Ovary (tissue), 7 donors: ENCODE measurements at regions not wholly inside any gene's neighbourhood (a gene's known extent, or its start where the extent isn't known, plus 50 kb on each side); places are given as distances from the start of the nearest gene placed in this dataset.

Experiments used
- DNase-seq, 5 donors: peaks; one replicate each; pipeline ENCODE4 v3.0.0-alpha.2; 2019 to 2020
- H3K27ac ChIP-seq, 2 donors: fragments of 200-600 bp; one replicate each; pipeline versions ENCODE4 v1.5.1 to v1.8.0; 2019 to 2022
- H3K27me3 ChIP-seq: fragments of 200-600 bp; one replicate; pipeline ENCODE4 v1.8.0; 2022
- H3K36me3 ChIP-seq: fragments of 200-600 bp; sonication (generic); one replicate; pipeline ENCODE4 v1.5.1; 2019
- H3K4me1 ChIP-seq: one replicate; pipeline ENCODE4 v1.8.1; 2013; ENCODE audit warnings: mild to moderate bottlenecking, moderate library complexity; ENCODE audit not compliant: insufficient read depth
- H3K4me3 ChIP-seq: fragments of 200-600 bp; sonication (generic); one replicate; pipeline ENCODE4 v1.5.1; 2017
- H3K9me3 ChIP-seq, 2 donors: fragments of 200-600 bp in 1 of 2; sonication (generic) in 1 of 2; one replicate each; pipeline versions ENCODE4 v1.5.1 to v1.8.1; 2013 to 2019; ENCODE audit warnings: mild to moderate bottlenecking in 1 of 2, moderate library complexity in 1 of 2
- EP300 ChIP-seq: sonication (generic); formaldehyde crosslinking; IDR thresholded peaks from one replicate; pipeline ENCODE4 v1.6.1; 2017; ENCODE audit warnings: antibody characterized with exemption
- POLR2A ChIP-seq: fragments of 450-650 bp; IDR thresholded peaks from one replicate; pipeline ENCODE4 v1.6.1; 2017; ENCODE audit warnings: antibody characterized with exemption, mild to moderate bottlenecking, moderate library complexity
- WGBS, 3 donors: extraction: QIAGEN DNeasy Blood & Tissue Kit in 1 of 3; methylation state at CpG; one replicate each; pipeline versions ENCODE4 v1.1.5 to v1.1.7; 2013 to 2017; 5-methylcytosine and 5-hydroxymethylcytosine counted together
- intact Hi-C, 4 donors: fragments of 100-400 bp; cut with DNase I; formaldehyde crosslinking; loops; one replicate each; pipeline versions ENCODE4 v1.11.0 to v1.15.1; 2022 to 2023
- TF ChIP-seq, protein P1 (sequence below), 3 donors: fragments of 450-650 bp in 2 of 3; fragments of 200-600 bp in 1 of 3; IDR thresholded peaks; one replicate each; pipeline versions ENCODE4 v1.5.1 to v1.8.0; 2016 to 2022; ENCODE audit warnings: antibody characterized with exemption in 3 of 3, mild to moderate bottlenecking in 1 of 3
- donor health status: DM: no; HTN: no; CAD: no; lungs with moderate emphysema.
- donor health status: DM: no; HTN: no; CAD: no.
- donor health status: Bipolar disorder and iron deficiency.
- donor health status: DM: no; HTN: no; CAD: no.
- donor health status: DM: yes; HTN: yes; CAD: no.

DNA sequence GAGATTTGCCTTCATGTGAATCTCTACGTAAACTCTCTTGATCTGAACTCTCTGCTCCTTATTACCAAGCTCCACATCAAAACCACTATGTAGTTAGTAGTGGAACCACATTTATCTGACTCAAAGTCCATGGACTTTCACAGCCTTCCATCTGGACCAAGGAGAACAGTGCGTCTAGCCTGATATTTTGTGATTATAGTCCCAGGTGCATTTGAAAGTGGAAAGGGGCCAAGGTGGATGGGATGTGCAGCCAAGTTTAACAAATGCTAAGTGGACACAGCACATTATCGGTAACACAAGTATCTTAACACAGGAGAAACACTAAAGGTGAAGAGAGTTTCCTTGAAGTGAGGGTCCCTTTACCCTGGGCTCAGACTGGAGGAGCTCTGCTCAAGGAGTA, 281.2 kb upstream of the SGK1 start:
- H3K27me3 ChIP-seq: no peaks in the 10 kb centered on the region
- H3K27ac ChIP-seq: no peak overlapping the region
- no peak overlapping the region for H3K4me3 ChIP-seq
- no peak for DNase-seq
- intact Hi-C loops: no loop called here
- no peaks in the 10 kb centered on the region for H3K4me1 ChIP-seq
- no peaks in the 10 kb centered on the region for H3K9me3 ChIP-seq
- 68 to 71% (median 70%) methylated on average over 3 of the region's 3 CpGs for WGBS, 3 donors
- TF ChIP-seq, protein P1, sequence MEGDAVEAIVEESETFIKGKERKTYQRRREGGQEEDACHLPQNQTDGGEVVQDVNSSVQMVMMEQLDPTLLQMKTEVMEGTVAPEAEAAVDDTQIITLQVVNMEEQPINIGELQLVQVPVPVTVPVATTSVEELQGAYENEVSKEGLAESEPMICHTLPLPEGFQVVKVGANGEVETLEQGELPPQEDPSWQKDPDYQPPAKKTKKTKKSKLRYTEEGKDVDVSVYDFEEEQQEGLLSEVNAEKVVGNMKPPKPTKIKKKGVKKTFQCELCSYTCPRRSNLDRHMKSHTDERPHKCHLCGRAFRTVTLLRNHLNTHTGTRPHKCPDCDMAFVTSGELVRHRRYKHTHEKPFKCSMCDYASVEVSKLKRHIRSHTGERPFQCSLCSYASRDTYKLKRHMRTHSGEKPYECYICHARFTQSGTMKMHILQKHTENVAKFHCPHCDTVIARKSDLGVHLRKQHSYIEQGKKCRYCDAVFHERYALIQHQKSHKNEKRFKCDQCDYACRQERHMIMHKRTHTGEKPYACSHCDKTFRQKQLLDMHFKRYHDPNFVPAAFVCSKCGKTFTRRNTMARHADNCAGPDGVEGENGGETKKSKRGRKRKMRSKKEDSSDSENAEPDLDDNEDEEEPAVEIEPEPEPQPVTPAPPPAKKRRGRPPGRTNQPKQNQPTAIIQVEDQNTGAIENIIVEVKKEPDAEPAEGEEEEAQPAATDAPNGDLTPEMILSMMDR (IDR thresholded peaks at IDR 0.05): no peak
- TF ChIP-seq POLR2A: no peak
- no peak for TF ChIP-seq EP300
- no peaks in the 10 kb centered on the region for H3K36me3 ChIP-seq

DNA sequence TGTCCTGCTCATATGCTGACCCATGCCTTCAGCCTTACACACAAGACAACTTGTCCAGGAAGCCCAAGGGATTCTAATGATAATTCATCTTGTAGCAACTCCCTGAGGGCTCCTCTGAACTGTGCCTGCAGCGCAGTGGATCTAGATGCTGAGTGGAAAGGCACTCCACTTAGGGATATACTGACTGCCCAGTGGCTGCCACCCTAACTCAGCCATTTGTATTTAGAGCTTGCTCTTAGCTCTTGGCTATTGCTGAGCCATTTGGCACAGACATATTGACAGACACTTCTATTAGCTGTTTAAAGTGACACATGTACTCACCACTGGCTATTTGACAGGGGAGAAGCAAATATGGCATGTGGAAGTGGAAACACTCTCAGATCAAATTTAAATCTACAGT, 278.3 kb upstream of the SGK1 start:
- no peaks in the 10 kb centered on the region for H3K9me3 ChIP-seq
- H3K4me1 ChIP-seq: no peaks in the 10 kb centered on the region
- TF ChIP-seq, protein P1 (IDR thresholded peaks at IDR 0.05): no peak
- TF ChIP-seq POLR2A (no peak), EP300 (no peak)
- no peaks in the 10 kb centered on the region for H3K27me3 ChIP-seq
- H3K4me3 ChIP-seq: no peak overlapping the region
- intact Hi-C loops: no loop called here
- H3K36me3 ChIP-seq: no peaks in the 10 kb centered on the region
- WGBS, 3 donors: 100% methylated on average over 1 of the region's 1 CpG
- no peak overlapping the region for H3K27ac ChIP-seq
- no peak for DNase-seq

DNA sequence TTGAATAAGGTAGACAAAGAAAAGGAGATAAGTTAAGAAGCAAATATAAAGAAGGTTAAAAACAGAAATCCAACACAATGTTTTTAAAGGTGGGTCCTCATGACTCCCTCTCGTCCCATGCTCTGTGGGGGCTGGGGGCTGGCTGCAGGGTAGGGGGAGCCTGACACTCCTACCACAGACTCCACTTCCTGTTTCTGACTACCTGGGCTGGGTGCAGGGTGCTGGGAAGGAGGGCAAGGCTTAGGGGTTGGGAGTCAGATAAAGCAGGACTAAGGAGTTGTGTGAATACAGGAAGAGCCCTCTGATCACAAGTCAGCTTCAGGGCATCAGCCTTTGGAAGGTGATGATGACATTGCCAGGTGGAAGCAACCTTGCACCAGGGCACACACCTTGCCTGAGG, 277.0 kb upstream of the SGK1 start:
- H3K9me3 ChIP-seq: no peaks in the 10 kb centered on the region
- H3K4me3 ChIP-seq: no peak overlapping the region
- no peak for TF ChIP-seq EP300
- TF ChIP-seq POLR2A: no peak
- TF ChIP-seq, protein P1 (IDR thresholded peaks at IDR 0.05): no peak
- 90 to 98% (median 96%) methylated on average over 1 of the region's 1 CpG for whole genome bisulfite sequencing, 3 donors
- no peaks in the 10 kb centered on the region for H3K4me1 ChIP-seq
- no peaks in the 10 kb centered on the region for H3K27me3 ChIP-seq
- intact Hi-C loops: no loop called here
- H3K27ac ChIP-seq: no peak overlapping the region
- DNase-seq: no peak
- no peaks in the 10 kb centered on the region for H3K36me3 ChIP-seq

DNA sequence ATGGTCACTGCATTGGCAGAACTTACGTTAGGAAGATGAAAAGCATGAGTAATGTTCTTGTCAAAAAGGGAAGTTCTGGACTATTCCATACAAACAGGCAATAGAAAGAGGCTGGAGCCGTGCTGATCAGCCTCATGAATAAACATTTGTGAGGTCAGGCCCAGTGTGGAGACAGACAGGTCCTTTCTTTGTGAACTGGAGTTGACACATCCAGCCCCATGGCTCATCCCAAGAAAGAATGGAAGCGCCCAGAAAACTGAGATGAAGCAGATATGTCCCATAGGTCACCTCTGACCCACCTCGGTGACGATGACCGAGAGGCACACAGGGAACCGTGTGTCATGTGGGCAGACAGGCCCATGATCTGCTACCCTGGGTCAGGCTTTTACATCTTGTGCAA, 276.0 kb upstream of the SGK1 start:
- Histone ChIP-seq H3K36me3 (no peaks in the 10 kb centered on the region), H3K27me3 (no peaks in the 10 kb centered on the region), H3K27ac (no peak overlapping the region), H3K9me3 (no peaks in the 10 kb centered on the region), H3K4me1 (no peaks in the 10 kb centered on the region), H3K4me3 (no peak overlapping the region)
- DNase-seq: no peak
- intact Hi-C loops: no loop called here
- TF ChIP-seq, protein P1 (IDR thresholded peaks at IDR 0.05): no peak
- TF ChIP-seq POLR2A (no peak), EP300 (no peak)
- 80 to 87% (median 80%) methylated on average over 7 of the region's 7 CpGs for WGBS, 3 donors

DNA sequence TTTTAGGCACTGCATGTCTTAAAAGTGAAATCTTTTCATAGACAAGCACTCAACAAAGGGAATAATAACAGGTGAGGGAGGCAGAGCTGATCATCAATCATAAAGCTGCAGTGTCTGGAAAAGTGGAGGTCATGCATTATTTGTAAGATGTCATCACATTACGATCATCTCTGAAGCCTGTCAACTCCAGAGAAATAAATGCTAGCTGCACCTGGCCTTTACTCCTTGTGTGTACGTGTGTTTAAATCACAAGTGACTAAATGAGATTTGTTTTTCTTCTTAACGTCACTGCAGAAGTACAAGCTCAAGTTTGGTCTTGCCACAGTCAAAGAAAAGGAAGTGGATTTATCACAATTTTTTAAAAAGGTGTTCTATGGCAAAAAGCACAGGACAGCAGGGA, 275.5 kb upstream of the SGK1 start:
- TF ChIP-seq, protein P1 (IDR thresholded peaks at IDR 0.05): no peak
- TF ChIP-seq POLR2A (no peak), EP300 (no peak)
- H3K36me3 ChIP-seq: no peaks in the 10 kb centered on the region
- no peaks in the 10 kb centered on the region for H3K9me3 ChIP-seq
- H3K4me1 ChIP-seq: no peaks in the 10 kb centered on the region
- no peaks in the 10 kb centered on the region for H3K27me3 ChIP-seq
- H3K27ac ChIP-seq: no peak overlapping the region
- intact Hi-C loops: no loop called here
- no peak for DNase-seq
- no peak overlapping the region for H3K4me3 ChIP-seq
- WGBS, 3 donors: 84 to 91% (median 88%) methylated on average over 3 of the region's 3 CpGs
